ENCODE measurements at regions not wholly inside any gene's neighbourhood (a gene's known extent, or its start where the extent isn't known, plus 50 kb on each side); places are given as distances from the start of the nearest gene placed in this dataset.

GRCh38 chr1:216779686-216780085 lies 56.5 kb upstream of the ESRRG start:
- no peak for TF ChIP-seq CTCF (IDR thresholded peaks at IDR 0.05)
- no peak for TF ChIP-seq POLR2A (IDR thresholded peaks at IDR 0.05)
- no peak for TF ChIP-seq POLR2AphosphoS5 (IDR thresholded peaks at IDR 0.05)
- TF ChIP-seq EP300 (IDR thresholded peaks at IDR 0.05): no peak
